ENCODE measurements at regions not wholly inside any gene's neighbourhood (a gene's known extent, or its start where the extent isn't known, plus 50 kb on each side); places are given as distances from the start of the nearest gene placed in this dataset.

GRCh38 chr2:150762571-150762970 is 275.1 kb upstream of the RND3 start:
- CTCF ChIA-PET = no interaction called here
- no peaks in the 10 kb centered on the region for H3K9me3 ChIP-seq (ENCODE audit: control insufficient read depth, insufficient read depth, low read depth, low read length)
- ATAC-seq = no peak
- no TSS peak for BruUV-seq (replicated peaks)
- H3K27me3 ChIP-seq (ENCODE audit: control insufficient read depth, insufficient read depth, low read length) = no peaks in the 10 kb centered on the region
- TF ChIP-seq REST (IDR thresholded peaks at IDR 0.05; ENCODE audit: insufficient read depth in 1 of 2, low read depth in 2 of 2, low read length in 1 of 2) (no peak), SIN3A (IDR thresholded peaks at IDR 0.05; ENCODE audit: borderline replicate concordance, insufficient read depth, low read depth, low read length) (no peak)
- in situ Hi-C loops (cut with HindIII; ENCODE audit: low pct_unique_long_range_greater_than_20kb, low sequenced_read_pairs) (no loop called here), intact Hi-C loops (cut with micrococcal nuclease; ENCODE audit: unreplicated experiment) (no loop called here)
- no peak for DNase-seq (ENCODE audit: low read depth, low spot score)
- H3K27ac ChIP-seq (ENCODE audit: low read length) = no peak overlapping the region
- no peaks in the 10 kb centered on the region for H3K4me1 ChIP-seq (ENCODE audit: control insufficient read depth, insufficient read depth, low read length)
- POLR2A ChIA-PET = interaction anchor here (0.6 kb wide), 1 partner anchor 218 kb away, joined by 5 read pairs; no protein-coding TSS in a partner anchor
- H3K36me3 ChIP-seq (ENCODE audit: control insufficient read depth, insufficient read depth, low read length) = no peaks in the 10 kb centered on the region
- no peak overlapping the region for H3K4me3 ChIP-seq (ENCODE audit: low read depth in 2 of 2, low read length in 2 of 2)

GRCh38 chr2:150759531-150759930 is 272.1 kb upstream of the RND3 start:
- no peak for TF ChIP-seq POLR2AphosphoS5 (IDR thresholded peaks at IDR 0.05; ENCODE audit: low read depth, low read length)
- TF ChIP-seq REST (IDR thresholded peaks at IDR 0.05; ENCODE audit: insufficient read depth in 1 of 2, low read depth in 2 of 2, low read length in 1 of 2) = no peak
- Histone ChIP-seq H3K27me3 (ENCODE audit: control insufficient read depth, insufficient read depth, low read length) (no peaks in the 10 kb centered on the region), H3K36me3 (ENCODE audit: control insufficient read depth, insufficient read depth, low read length) (no peaks in the 10 kb centered on the region), H3K9me3 (ENCODE audit: control insufficient read depth, insufficient read depth, low read depth, low read length) (no peaks in the 10 kb centered on the region), H3K4me3 (ENCODE audit: low read depth in 2 of 2, low read length in 2 of 2) (no peak overlapping the region), H3K4me1 (ENCODE audit: control insufficient read depth, insufficient read depth, low read length) (no peaks in the 10 kb centered on the region), H3K27ac (ENCODE audit: low read length) (no peak overlapping the region)
- ChIA-PET CTCF (no interaction called here), POLR2A (no interaction called here)
- DNase-seq (ENCODE audit: low read depth, low spot score) = no peak
- BruUV-seq (replicated peaks) = no TSS peak
- in situ Hi-C loops (cut with HindIII; ENCODE audit: low pct_unique_long_range_greater_than_20kb, low sequenced_read_pairs) (no loop called here), intact Hi-C loops (cut with micrococcal nuclease; ENCODE audit: unreplicated experiment) (no loop called here)
- ATAC-seq = no peak

- POLR2A ChIA-PET = no interaction called here
- BruUV-seq (replicated peaks) = no TSS peak
- Histone ChIP-seq H3K27ac (ENCODE audit: low read length) (no peak overlapping the region), H3K36me3 (ENCODE audit: control insufficient read depth, insufficient read depth, low read length) (no peaks in the 10 kb centered on the region), H3K27me3 (ENCODE audit: control insufficient read depth, insufficient read depth, low read length) (no peaks in the 10 kb centered on the region), H3K9me3 (ENCODE audit: control insufficient read depth, insufficient read depth, low read depth, low read length) (no peaks in the 10 kb centered on the region), H3K4me3 (ENCODE audit: low read depth in 2 of 2, low read length in 2 of 2) (no peak overlapping the region), H3K4me1 (ENCODE audit: control insufficient read depth, insufficient read depth, low read length) (no peaks in the 10 kb centered on the region)
- in situ Hi-C loops (cut with HindIII; ENCODE audit: low pct_unique_long_range_greater_than_20kb, low sequenced_read_pairs) (no loop called here), intact Hi-C loops (cut with micrococcal nuclease; ENCODE audit: unreplicated experiment) (no loop called here)
- TF ChIP-seq CTCF (IDR thresholded peaks at IDR 0.05) (no peak), TCF7L2 (IDR thresholded peaks at IDR 0.05; ENCODE audit: low read depth, low read length) (no peak), SIN3A (IDR thresholded peaks at IDR 0.05; ENCODE audit: borderline replicate concordance, insufficient read depth, low read depth, low read length) (no peak), REST (IDR thresholded peaks at IDR 0.05; ENCODE audit: insufficient read depth in 1 of 2, low read depth in 2 of 2, low read length in 1 of 2) (no peak), POLR2AphosphoS5 (IDR thresholded peaks at IDR 0.05; ENCODE audit: low read depth, low read length) (no peak)
- no peak for ATAC-seq
- DNase-seq (ENCODE audit: low read depth, low spot score) = no peak
- CTCF ChIA-PET = no interaction called here
These were observed 271.6 kb upstream of the RND3 start for GRCh38 chr2:150759106-150759505.
